Natural killer cell (primary cell): ENCODE measurements at regions not wholly inside any gene's neighbourhood (a gene's known extent, or its start where the extent isn't known, plus 50 kb on each side); places are given as distances from the start of the nearest gene placed in this dataset.

Experiments
- ATAC-seq, 3 donors: fragments of 150-1000 bp in 2 of 3; fragments of 200-7000 bp in 1 of 3; cut with Tn5 transposase; 1 replicate in 1 of 3; 2 replicates in 2 of 3; pipeline ENCODE4 v1.10.0; 2021; ENCODE audit warnings: mild to moderate bottlenecking in 2 of 3, moderate library complexity in 2 of 3
- DNase-seq, 2 donors: peaks; one replicate each; pipeline versions ENCODE4 v3.0.0 to v3.0.0-alpha.2; 2013 to 2021; ENCODE audit warnings: mixed read lengths in 1 of 2
- H3K27ac ChIP-seq: one replicate; pipeline ENCODE4 v1.5.1; 2013; ENCODE audit warnings: mild to moderate bottlenecking, low read length
- H3K27me3 ChIP-seq: one replicate; pipeline ENCODE4 v1.6.1; 2013; ENCODE audit warnings: low read length; ENCODE audit not compliant: control insufficient read depth, insufficient read depth
- H3K36me3 ChIP-seq: one replicate; pipeline ENCODE4 v1.6.1; 2013; ENCODE audit warnings: low read length; ENCODE audit not compliant: control insufficient read depth, insufficient read depth
- H3K4me1 ChIP-seq: one replicate; pipeline ENCODE4 v1.6.1; 2013; ENCODE audit warnings: low read length; ENCODE audit not compliant: control insufficient read depth, insufficient read depth
- H3K4me3 ChIP-seq: one replicate; pipeline ENCODE4 v1.5.1; 2013; ENCODE audit warnings: low read length
- H3K9me3 ChIP-seq: one replicate; pipeline ENCODE4 v1.6.1; 2013; ENCODE audit warnings: low read length; ENCODE audit not compliant: control insufficient read depth, insufficient read depth
- H3K27ac Mint-ChIP-seq, 2 donors: one replicate each; pipeline ENCODE4 v1.8.0; 2022; ENCODE audit warnings: mild to moderate bottlenecking in 2 of 2, mixed read lengths in 2 of 2, moderate library complexity in 1 of 2
- H3K27me3 Mint-ChIP-seq, 2 donors: one replicate each; pipeline ENCODE4 v1.8.0; 2022; ENCODE audit warnings: low read depth in 2 of 2, mixed read lengths in 2 of 2
- H3K36me3 Mint-ChIP-seq: one replicate; pipeline ENCODE4 v1.8.0; 2022; ENCODE audit warnings: mixed read lengths
- H3K4me1 Mint-ChIP-seq, 2 donors: one replicate each; pipeline ENCODE4 v1.8.0; 2022; ENCODE audit warnings: mixed read lengths in 2 of 2
- H3K4me3 Mint-ChIP-seq: one replicate; pipeline ENCODE4 v1.8.0; 2022; ENCODE audit warnings: mild to moderate bottlenecking, moderate library complexity, mixed read lengths
- H3K9me3 Mint-ChIP-seq, 2 donors: one replicate each; pipeline ENCODE4 v1.8.0; 2022; ENCODE audit warnings: mixed read lengths in 2 of 2
- WGBS: methylation state at CpG from one replicate; pipeline ENCODE4 v1.1.7; 2013; ENCODE audit warnings: missing lambda C conversion rate; ENCODE audit not compliant: insufficient coverage; 5-methylcytosine and 5-hydroxymethylcytosine counted together
- intact Hi-C: fragments of 100-400 bp; cut with micrococcal nuclease; formaldehyde crosslinking; loops from one replicate; pipeline ENCODE4 v1.14.2; 2022
- TF ChIP-seq, protein P1 (sequence below): fragments of 200-600 bp; IDR thresholded peaks from one replicate; pipeline ENCODE4 v1.8.0; 2022; ENCODE audit warnings: antibody characterized with exemption

DNA sequence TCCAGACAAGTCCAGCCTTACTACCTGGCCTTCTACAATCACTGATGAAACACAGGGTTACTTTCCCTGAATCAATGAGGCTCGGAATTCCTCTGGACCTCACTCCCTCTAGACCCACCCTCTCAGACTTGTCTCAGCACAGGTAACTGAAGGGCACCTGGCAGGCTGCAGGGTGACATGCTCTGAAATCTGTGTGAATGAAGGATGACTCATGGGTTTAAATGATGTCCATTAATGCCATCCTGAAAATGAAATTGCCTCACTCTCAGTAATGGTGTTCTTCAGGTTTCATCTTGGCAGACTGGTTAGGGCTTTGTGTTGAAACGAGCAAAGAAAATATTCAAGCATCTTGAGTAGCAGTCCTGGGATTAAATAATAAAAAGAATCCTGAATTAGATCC is 134.4 kb downstream of the MAF start:
- Mint-ChIP-seq H3K4me3 (no peak overlapping the region), H3K9me3 (no peaks in the 10 kb centered on the region), H3K36me3 (no peaks in the 10 kb centered on the region), H3K4me1 (no peaks in the 10 kb centered on the region), H3K27ac (no peak overlapping the region), H3K27me3 (peaks cover 8 to 18% of the 10 kb centered on the region in 2 donors)
- H3K9me3 ChIP-seq = no peaks in the 10 kb centered on the region
- no peaks in the 10 kb centered on the region for H3K27me3 ChIP-seq
- H3K4me3 ChIP-seq = no peak overlapping the region
- ATAC-seq (no peak), DNase-seq (no peak)
- TF ChIP-seq, protein P1, sequence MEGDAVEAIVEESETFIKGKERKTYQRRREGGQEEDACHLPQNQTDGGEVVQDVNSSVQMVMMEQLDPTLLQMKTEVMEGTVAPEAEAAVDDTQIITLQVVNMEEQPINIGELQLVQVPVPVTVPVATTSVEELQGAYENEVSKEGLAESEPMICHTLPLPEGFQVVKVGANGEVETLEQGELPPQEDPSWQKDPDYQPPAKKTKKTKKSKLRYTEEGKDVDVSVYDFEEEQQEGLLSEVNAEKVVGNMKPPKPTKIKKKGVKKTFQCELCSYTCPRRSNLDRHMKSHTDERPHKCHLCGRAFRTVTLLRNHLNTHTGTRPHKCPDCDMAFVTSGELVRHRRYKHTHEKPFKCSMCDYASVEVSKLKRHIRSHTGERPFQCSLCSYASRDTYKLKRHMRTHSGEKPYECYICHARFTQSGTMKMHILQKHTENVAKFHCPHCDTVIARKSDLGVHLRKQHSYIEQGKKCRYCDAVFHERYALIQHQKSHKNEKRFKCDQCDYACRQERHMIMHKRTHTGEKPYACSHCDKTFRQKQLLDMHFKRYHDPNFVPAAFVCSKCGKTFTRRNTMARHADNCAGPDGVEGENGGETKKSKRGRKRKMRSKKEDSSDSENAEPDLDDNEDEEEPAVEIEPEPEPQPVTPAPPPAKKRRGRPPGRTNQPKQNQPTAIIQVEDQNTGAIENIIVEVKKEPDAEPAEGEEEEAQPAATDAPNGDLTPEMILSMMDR = no peak
- 71% methylated on average over 2 of the region's 2 CpGs for WGBS
- H3K36me3 ChIP-seq = no peaks in the 10 kb centered on the region
- no peak overlapping the region for H3K27ac ChIP-seq
- H3K4me1 ChIP-seq = no peaks in the 10 kb centered on the region
- intact Hi-C loops = no loop called here

DNA sequence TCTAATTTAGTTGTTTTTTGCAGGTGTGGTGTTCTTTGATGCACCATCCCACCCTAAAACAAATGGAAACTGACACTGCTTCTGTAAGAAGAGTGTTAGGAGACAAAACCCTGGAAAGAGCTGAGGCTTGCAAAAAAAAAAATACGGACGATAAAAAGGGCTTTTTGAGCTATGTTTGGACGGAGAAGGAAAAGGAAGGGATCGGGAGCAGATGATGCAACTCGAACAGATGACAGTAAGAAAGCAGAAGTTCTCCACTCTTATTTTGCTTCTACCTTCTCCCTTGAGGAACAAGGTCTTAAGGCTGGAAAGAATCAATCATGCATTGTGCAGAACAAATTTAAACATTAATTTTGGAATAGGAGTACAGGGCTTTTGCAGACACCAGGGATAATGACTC is 136.7 kb downstream of the MAF start:
- H3K27ac Mint-ChIP-seq = no peak overlapping the region
- Histone ChIP-seq H3K9me3 (no peaks in the 10 kb centered on the region), H3K4me3 (no peak overlapping the region), H3K36me3 (no peaks in the 10 kb centered on the region), H3K27me3 (no peaks in the 10 kb centered on the region), H3K4me1 (no peaks in the 10 kb centered on the region), H3K27ac (no peak overlapping the region)
- 38% methylated on average over 5 of the region's 5 CpGs for WGBS
- no peaks in the 10 kb centered on the region for H3K4me1 Mint-ChIP-seq
- DNase-seq (no peak), ATAC-seq (no peak)
- no peaks in the 10 kb centered on the region for H3K9me3 Mint-ChIP-seq
- intact Hi-C loops = no loop called here
- no peaks in the 10 kb centered on the region for H3K36me3 Mint-ChIP-seq
- peaks cover 15 to 35% of the 10 kb centered on the region in 2 donors for H3K27me3 Mint-ChIP-seq
- TF ChIP-seq, protein P1 = no peak
- no peak overlapping the region for H3K4me3 Mint-ChIP-seq

DNA sequence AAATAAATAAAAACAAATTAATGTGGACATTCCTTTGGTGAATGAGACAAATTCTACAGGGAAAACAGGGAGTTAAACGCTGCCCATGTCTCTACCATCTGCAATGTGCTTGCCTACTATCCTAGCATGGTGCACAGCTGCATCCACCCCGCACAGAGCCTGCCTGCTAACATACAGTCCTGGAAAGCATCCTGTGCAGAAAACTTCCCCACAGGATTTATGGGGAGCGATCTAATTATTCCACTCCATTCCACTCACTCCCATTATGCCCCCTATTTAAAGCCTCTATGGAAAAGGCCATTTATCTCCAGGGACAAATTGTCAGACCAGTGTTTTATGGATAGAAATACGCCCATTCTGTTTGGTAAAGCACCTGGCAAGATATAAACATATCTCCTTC is 144.5 kb downstream of the MAF start:
- no peak overlapping the region for H3K27ac Mint-ChIP-seq
- DNase-seq = no peak
- Histone ChIP-seq H3K4me1 (peaks cover 2% of the 10 kb centered on the region), H3K4me3 (no peak overlapping the region), H3K27me3 (no peaks in the 10 kb centered on the region), H3K27ac (no peak overlapping the region), H3K9me3 (no peaks in the 10 kb centered on the region), H3K36me3 (no peaks in the 10 kb centered on the region)
- peaks cover 0 to 9% of the 10 kb centered on the region in 2 donors for H3K4me1 Mint-ChIP-seq
- H3K4me3 Mint-ChIP-seq = no peak overlapping the region
- H3K9me3 Mint-ChIP-seq = no peaks in the 10 kb centered on the region
- intact Hi-C loops = no loop called here
- ATAC-seq = no peak
- TF ChIP-seq, protein P1 = no peak
- H3K36me3 Mint-ChIP-seq = no peaks in the 10 kb centered on the region
- WGBS = 72% methylated on average over 4 of the region's 4 CpGs
- peaks cover 11 to 23% of the 10 kb centered on the region in 2 donors for H3K27me3 Mint-ChIP-seq

DNA sequence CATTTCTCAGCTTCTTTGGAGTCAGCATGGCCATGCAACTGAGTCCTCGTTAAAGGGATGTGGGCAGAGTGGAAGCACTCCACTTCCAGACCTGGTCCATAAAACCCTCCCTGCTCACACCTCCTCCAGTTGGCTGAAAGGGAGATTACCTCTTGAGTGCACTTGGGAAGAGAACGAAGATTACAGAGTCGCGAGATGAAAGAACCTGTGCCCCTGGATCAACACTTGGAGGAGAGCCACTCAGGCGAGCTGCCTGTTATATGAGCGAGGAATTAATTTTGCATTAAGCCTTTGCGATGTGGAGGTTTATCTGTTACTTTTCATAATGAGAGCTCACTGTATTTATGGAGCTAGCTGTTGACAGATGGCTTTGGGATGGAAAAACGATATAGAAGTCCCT is 147.9 kb downstream of the MAF start:
- DNase-seq (no peak), ATAC-seq (no peak)
- Mint-ChIP-seq H3K27ac (no peak overlapping the region), H3K9me3 (no peaks in the 10 kb centered on the region), H3K36me3 (no peaks in the 10 kb centered on the region), H3K4me3 (no peak overlapping the region), H3K4me1 (peaks cover 0 to 9% of the 10 kb centered on the region in 2 donors), H3K27me3 (peaks cover 5 to 6% of the 10 kb centered on the region in 2 donors)
- TF ChIP-seq, protein P1 = no peak
- Histone ChIP-seq H3K27ac (no peak overlapping the region), H3K27me3 (no peaks in the 10 kb centered on the region), H3K36me3 (no peaks in the 10 kb centered on the region), H3K4me1 (peaks cover 3% of the 10 kb centered on the region), H3K4me3 (no peak overlapping the region), H3K9me3 (no peaks in the 10 kb centered on the region)
- intact Hi-C loops = no loop called here
- 98% methylated on average over 8 of the region's 8 CpGs for WGBS
